H1 (cell line): ENCODE measurements at regions not wholly inside any gene's neighbourhood (a gene's known extent, or its start where the extent isn't known, plus 50 kb on each side); places are given as distances from the start of the nearest gene placed in this dataset.

Source experiments
- CTCF ChIA-PET: fragments of 300-600 bp; sonication (Branson Sonifier 250); formaldehyde crosslinking; loops from one replicate; lab custom pipeline; 2021; ENCODE audit not compliant: partially characterized antibody; lab: Charles Lee
- POLR2A ChIA-PET: fragments of 300-600 bp; sonication (Branson Sonifier 250); formaldehyde crosslinking; loops from one replicate; lab custom pipeline; 2021; ENCODE audit warnings: inconsistent platforms; ENCODE audit not compliant: partially characterized antibody; lab: Charles Lee
- DNase-seq, 2 experiments: peaks; one replicate each; pipeline versions ENCODE4 v3.0.0 to v3.0.0-alpha.2; 2010 to 2022; ENCODE audit warnings: low spot score in 2 of 2, low read depth in 1 of 2, mixed read lengths in 1 of 2
- FAIRE-seq: peaks from 2 replicates; lab custom pipeline; 2011; peaks lifted over from hg19 to GRCh38; lab: Jason Lieb, UNC
- H2AFZ ChIP-seq: 2 replicates; pipeline ENCODE4 v1.8.1; 2012; ENCODE audit warnings: low read length, inconsistent platforms
- H2AK5ac ChIP-seq: 2 replicates; pipeline ENCODE4 v1.6.1; 2013; ENCODE audit warnings: low read depth, low read length
- H2BK120ac ChIP-seq: replicated peaks from 2 replicates; pipeline ENCODE3; 2013; ENCODE audit warnings: low read depth, low read length, inconsistent platforms
- H2BK12ac ChIP-seq: 2 replicates; pipeline ENCODE4 v1.6.1; 2013; ENCODE audit warnings: low read depth, low read length
- H2BK15ac ChIP-seq: 2 replicates; pipeline ENCODE4 v1.6.1; 2013; ENCODE audit warnings: low read length
- H2BK20ac ChIP-seq: 2 replicates; pipeline ENCODE4 v1.6.1; 2013; ENCODE audit warnings: low read length
- H2BK5ac ChIP-seq: 2 replicates; pipeline ENCODE4 v1.6.1; 2013; ENCODE audit warnings: low read depth, low read length
- H3K14ac ChIP-seq: 2 replicates; pipeline ENCODE4 v1.6.1; 2013; ENCODE audit warnings: inconsistent platforms; ENCODE audit not compliant: insufficient read length
- H3K18ac ChIP-seq: 2 replicates; pipeline ENCODE4 v1.6.1; 2013; ENCODE audit warnings: low read length; ENCODE audit errors: extremely low read depth
- H3K23ac ChIP-seq: 2 replicates; pipeline ENCODE4 v1.6.1; 2013; ENCODE audit warnings: inconsistent platforms; ENCODE audit not compliant: insufficient read length
- H3K23me2 ChIP-seq: 2 replicates; pipeline ENCODE4 v1.6.1; 2013; ENCODE audit warnings: low read depth, low read length
- H3K27ac ChIP-seq: 2 replicates; pipeline ENCODE4 v1.6.1; 2011; ENCODE audit warnings: low read depth, low read length, inconsistent platforms
- H3K27me3 ChIP-seq, 4 experiments: replicated peaks in 1 of 4; 1 replicate in 1 of 4; 2 replicates in 3 of 4; pipeline versions ENCODE4 v1.6.1 to v1.8.1; 2011 to 2013; ENCODE audit warnings: low read length in 3 of 4, mild to moderate bottlenecking in 3 of 4, inconsistent platforms in 2 of 4, mixed read lengths in 2 of 4, moderate library complexity in 1 of 4; ENCODE audit not compliant: control insufficient read depth in 3 of 4, insufficient read depth in 3 of 4; ENCODE audit errors: extremely low read depth in 1 of 4
- H3K36me3 ChIP-seq, 4 experiments: 2 replicates each; pipeline versions ENCODE4 v1.6.1 to v1.8.1; 2011 to 2013; ENCODE audit warnings: mild to moderate bottlenecking in 4 of 4, low read length in 3 of 4, moderate library complexity in 2 of 4, control low read depth in 1 of 4, inconsistent platforms in 1 of 4; ENCODE audit not compliant: insufficient read depth in 4 of 4, control insufficient read depth in 2 of 4
- H3K4ac ChIP-seq: replicated peaks from 2 replicates; pipeline ENCODE3; 2013; ENCODE audit warnings: low read length, low read depth, mixed read lengths, inconsistent platforms; ENCODE audit not compliant: insufficient read length
- H3K4me1 ChIP-seq, 4 experiments: replicated peaks in 1 of 4; 1 replicate in 1 of 4; 2 replicates in 3 of 4; pipeline versions ENCODE4 v1.6.1 to v1.8.1; 2011 to 2013; ENCODE audit warnings: low read length in 3 of 4, inconsistent platforms in 2 of 4, mixed read lengths in 1 of 4; ENCODE audit not compliant: insufficient read depth in 4 of 4, control insufficient read depth in 3 of 4
- H3K4me2 ChIP-seq, 2 experiments: 2 replicates each; pipeline versions ENCODE4 v1.6.1 to v1.8.1; 2011 to 2013; ENCODE audit warnings: low read depth in 2 of 2, low read length in 2 of 2, control low read depth in 1 of 2, inconsistent platforms in 1 of 2, mild to moderate bottlenecking in 1 of 2; ENCODE audit not compliant: insufficient read depth in 1 of 2
- H3K4me3 ChIP-seq, 4 experiments: fragments of 200-600, 300-600 bp in 1 of 4; sonication (generic), shearing (Covaris generic), sonication (Bioruptor Twin) in 1 of 4; 2 replicates each; pipeline versions ENCODE4 v1.5.1 to v1.8.1; 2011 to 2016; ENCODE audit warnings: low read length in 4 of 4, low read depth in 3 of 4, control low read depth in 2 of 4, inconsistent platforms in 2 of 4, mild to moderate bottlenecking in 2 of 4, mixed read lengths in 1 of 4, moderate library complexity in 1 of 4; ENCODE audit not compliant: insufficient read depth in 2 of 4; ENCODE audit errors: extremely low read depth in 1 of 4
- H3K56ac ChIP-seq: replicated peaks from 2 replicates; pipeline ENCODE3; 2013; ENCODE audit warnings: low read depth, mild to moderate bottlenecking, mixed read lengths, low read length, inconsistent platforms; ENCODE audit not compliant: insufficient read length
- H3K79me1 ChIP-seq: 2 replicates; pipeline ENCODE4 v1.6.1; 2013; ENCODE audit warnings: low read depth, low read length, control low read depth
- H3K79me2 ChIP-seq, 2 experiments: 2 replicates each; pipeline versions ENCODE4 v1.6.1 to v1.8.1; 2012 to 2013; ENCODE audit warnings: low read length in 2 of 2, mild to moderate bottlenecking in 2 of 2, inconsistent platforms in 1 of 2; ENCODE audit not compliant: insufficient read depth in 2 of 2, control insufficient read depth in 1 of 2
- H3K9ac ChIP-seq, 4 experiments: replicated peaks in 1 of 4; 1 replicate in 1 of 4; 2 replicates in 3 of 4; pipeline versions ENCODE4 v1.6.1 to v1.8.1; 2011 to 2013; ENCODE audit warnings: low read depth in 3 of 4, low read length in 3 of 4, control low read depth in 2 of 4, mild to moderate bottlenecking in 2 of 4, moderate library complexity in 2 of 4, inconsistent platforms in 1 of 4; ENCODE audit errors: extremely low read depth in 1 of 4
- H3K9me3 ChIP-seq, 2 experiments: 2 replicates each; pipeline versions ENCODE4 v1.6.1 to v1.8.1; 2012 to 2013; ENCODE audit warnings: mild to moderate bottlenecking in 2 of 2, moderate library complexity in 2 of 2, control low read depth in 1 of 2, inconsistent platforms in 1 of 2, low read depth in 1 of 2, low read length in 1 of 2, mixed read lengths in 1 of 2; ENCODE audit not compliant: insufficient read depth in 2 of 2
- H4K20me1 ChIP-seq, 2 experiments: replicated peaks in 1 of 2; 2 replicates each; pipeline versions ENCODE3 to v1.8.1; 2011 to 2013; ENCODE audit warnings: inconsistent platforms in 2 of 2, low read length in 2 of 2, mild to moderate bottlenecking in 1 of 2; ENCODE audit not compliant: insufficient read depth in 2 of 2, control insufficient read depth in 1 of 2
- H4K5ac ChIP-seq: 2 replicates; pipeline ENCODE4 v1.6.1; 2013; ENCODE audit warnings: low read length, low read depth, mixed read lengths, inconsistent platforms; ENCODE audit not compliant: insufficient read length
- H4K8ac ChIP-seq: 2 replicates; pipeline ENCODE4 v1.8.0; 2013; ENCODE audit warnings: mild to moderate bottlenecking, moderate library complexity, low read length, inconsistent platforms; ENCODE audit not compliant: insufficient read depth; ENCODE audit errors: extremely low read depth
- H4K91ac ChIP-seq: replicated peaks from 2 replicates; pipeline ENCODE3; 2013; ENCODE audit warnings: low read length, mixed read lengths, inconsistent platforms; ENCODE audit not compliant: insufficient read length
- CTBP2 ChIP-seq: IDR thresholded peaks from 2 replicates; pipeline ENCODE4 v1.7.0; 2011; ENCODE audit warnings: borderline replicate concordance, mild to moderate bottlenecking, moderate library complexity, mixed read lengths, low read length; ENCODE audit not compliant: insufficient read depth, insufficient read length
- EGR1 ChIP-seq: IDR thresholded peaks from 2 replicates; pipeline ENCODE4 v1.6.1; 2011; ENCODE audit warnings: low read depth, low read length, borderline replicate concordance
- EZH2 ChIP-seq: fragments of 200-600 bp; sonication (generic); IDR thresholded peaks from 2 replicates; pipeline ENCODE4 v1.7.1; 2012; ENCODE audit warnings: low read depth, mild to moderate bottlenecking, moderate library complexity, low read length, inconsistent platforms; ENCODE audit not compliant: severe bottlenecking
- JUND ChIP-seq: IDR thresholded peaks from 2 replicates; pipeline ENCODE4 v1.6.1; 2011; ENCODE audit warnings: mild to moderate bottlenecking, improper control_type of control experiment, low read length
- POLR2AphosphoS5 ChIP-seq: IDR thresholded peaks from 2 replicates; pipeline ENCODE4 v1.6.1; 2011; ENCODE audit warnings: low read depth, low read length
- POU5F1 ChIP-seq: IDR thresholded peaks from 2 replicates; pipeline ENCODE4 v1.6.1; 2011; ENCODE audit warnings: low read depth, mild to moderate bottlenecking, low read length, moderate library complexity
- SIX5 ChIP-seq: IDR thresholded peaks from 2 replicates; pipeline ENCODE4 v1.6.1; 2011; ENCODE audit warnings: mild to moderate bottlenecking, low read depth, low read length
- TEAD4 ChIP-seq: IDR thresholded peaks from 2 replicates; pipeline ENCODE4 v1.6.1; 2012; ENCODE audit warnings: low read depth, low read length, inconsistent platforms, mixed read lengths
- WGBS, 2 experiments: shearing (Covaris generic) in 1 of 2; methylation state at CpG; one replicate each; pipeline versions ENCODE4 v1.1.6 to v1.1.7; 2013 to 2015; ENCODE audit warnings: low lambda C conversion rate in 2 of 2, mixed read lengths in 2 of 2, inconsistent platforms in 1 of 2, low coverage in 1 of 2, missing lambda C conversion rate in 1 of 2; ENCODE audit not compliant: insufficient replicate concordance in 2 of 2, insufficient coverage in 1 of 2, insufficient read length in 1 of 2; ENCODE audit errors: extremely low coverage in 1 of 2, missing lambda C conversion rate in 1 of 2; 5-methylcytosine and 5-hydroxymethylcytosine counted together
- TF ChIP-seq, protein P1 (sequence below): IDR thresholded peaks from 2 replicates; pipeline ENCODE4 v1.6.1; 2012; ENCODE audit warnings: inconsistent platforms

DNA sequence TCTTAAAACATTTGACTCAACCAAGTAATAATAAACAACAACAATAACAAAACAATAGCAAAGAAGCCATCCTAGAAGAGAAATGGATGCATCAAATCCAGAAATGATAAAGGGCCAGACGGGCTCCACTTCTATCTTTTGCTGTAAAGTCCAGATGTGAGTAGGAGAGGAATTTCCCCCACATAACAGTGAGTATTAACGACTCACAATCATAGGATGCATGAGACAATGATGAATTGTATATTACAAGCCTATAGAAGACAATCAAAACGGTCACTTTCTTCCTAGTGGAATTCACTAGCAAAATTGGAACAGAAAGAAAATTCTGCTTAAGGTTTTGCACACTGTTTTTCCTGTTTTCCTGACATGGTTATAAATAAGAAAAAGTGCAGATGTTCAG is 97.0 kb upstream of the PREP start:
- H3K56ac ChIP-seq = no peak overlapping the region
- H4K91ac ChIP-seq = no peak overlapping the region
- ChIA-PET POLR2A (no interaction called here), CTCF (no interaction called here)
- H3K4ac ChIP-seq = no peak overlapping the region
- no peaks in the 10 kb centered on the region for H3K79me1 ChIP-seq
- no peak overlapping the region for H3K9ac ChIP-seq
- no peaks in the 10 kb centered on the region for H3K9me3 ChIP-seq
- H2BK5ac ChIP-seq = no peak overlapping the region
- H2BK15ac ChIP-seq = no peak overlapping the region
- H3K23ac ChIP-seq = no peak overlapping the region
- H3K14ac ChIP-seq = no peak overlapping the region
- H3K27me3 ChIP-seq = no peaks in the 10 kb centered on the region
- no peaks in the 10 kb centered on the region for H3K36me3 ChIP-seq
- WGBS, 2 experiments = 86% methylated on average over 3 of the region's 3 CpGs; no CpG with 5 or more reads in 1 of the 2 experiments
- H4K8ac ChIP-seq = no peak overlapping the region
- FAIRE-seq = no peak
- no peak overlapping the region for H2BK20ac ChIP-seq
- no peak overlapping the region for H2BK120ac ChIP-seq
- no peak overlapping the region for H3K27ac ChIP-seq
- no peak overlapping the region for H2BK12ac ChIP-seq
- H3K4me1 ChIP-seq = no peaks in the 10 kb centered on the region
- H4K20me1 ChIP-seq = no peaks in the 10 kb centered on the region
- H3K18ac ChIP-seq = no peak overlapping the region
- no peak overlapping the region for H3K4me2 ChIP-seq
- H2AFZ ChIP-seq = no peak overlapping the region
- no peaks in the 10 kb centered on the region for H3K23me2 ChIP-seq
- H3K79me2 ChIP-seq = no peaks in the 10 kb centered on the region
- no peak for DNase-seq
- no peak overlapping the region for H3K4me3 ChIP-seq
- H4K5ac ChIP-seq = no peak overlapping the region
- H2AK5ac ChIP-seq = no peak overlapping the region
- TF ChIP-seq POLR2AphosphoS5 (no peak), CTBP2 (no peak), EZH2 (no peak), JUND (no peak), POU5F1 (no peak), SIX5 (no peak), EGR1 (no peak), TEAD4 (no peak)
- TF ChIP-seq, protein P1, sequence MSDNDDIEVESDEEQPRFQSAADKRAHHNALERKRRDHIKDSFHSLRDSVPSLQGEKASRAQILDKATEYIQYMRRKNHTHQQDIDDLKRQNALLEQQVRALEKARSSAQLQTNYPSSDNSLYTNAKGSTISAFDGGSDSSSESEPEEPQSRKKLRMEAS = no peak
